GM20000 (cell line): ENCODE measurements at regions not wholly inside any gene's neighbourhood (a gene's known extent, or its start where the extent isn't known, plus 50 kb on each side); places are given as distances from the start of the nearest gene placed in this dataset.
"Not testable (repeated sequence)": the region's sequence is repeated elsewhere in the genome, so short reads cannot be mapped to it uniquely, and the experiment has no call there.

ENCODE experiments used
- DNase-seq: peaks from one replicate; pipeline ENCODE4 v3.0.0; 2012; ENCODE audit warnings: low spot score
- CTCF ChIP-seq: IDR thresholded peaks from 2 replicates; pipeline ENCODE4 v1.5.1; 2012; ENCODE audit warnings: mild to moderate bottlenecking, control low read depth; ENCODE audit errors: extremely low read depth, missing control alignments

DNA sequence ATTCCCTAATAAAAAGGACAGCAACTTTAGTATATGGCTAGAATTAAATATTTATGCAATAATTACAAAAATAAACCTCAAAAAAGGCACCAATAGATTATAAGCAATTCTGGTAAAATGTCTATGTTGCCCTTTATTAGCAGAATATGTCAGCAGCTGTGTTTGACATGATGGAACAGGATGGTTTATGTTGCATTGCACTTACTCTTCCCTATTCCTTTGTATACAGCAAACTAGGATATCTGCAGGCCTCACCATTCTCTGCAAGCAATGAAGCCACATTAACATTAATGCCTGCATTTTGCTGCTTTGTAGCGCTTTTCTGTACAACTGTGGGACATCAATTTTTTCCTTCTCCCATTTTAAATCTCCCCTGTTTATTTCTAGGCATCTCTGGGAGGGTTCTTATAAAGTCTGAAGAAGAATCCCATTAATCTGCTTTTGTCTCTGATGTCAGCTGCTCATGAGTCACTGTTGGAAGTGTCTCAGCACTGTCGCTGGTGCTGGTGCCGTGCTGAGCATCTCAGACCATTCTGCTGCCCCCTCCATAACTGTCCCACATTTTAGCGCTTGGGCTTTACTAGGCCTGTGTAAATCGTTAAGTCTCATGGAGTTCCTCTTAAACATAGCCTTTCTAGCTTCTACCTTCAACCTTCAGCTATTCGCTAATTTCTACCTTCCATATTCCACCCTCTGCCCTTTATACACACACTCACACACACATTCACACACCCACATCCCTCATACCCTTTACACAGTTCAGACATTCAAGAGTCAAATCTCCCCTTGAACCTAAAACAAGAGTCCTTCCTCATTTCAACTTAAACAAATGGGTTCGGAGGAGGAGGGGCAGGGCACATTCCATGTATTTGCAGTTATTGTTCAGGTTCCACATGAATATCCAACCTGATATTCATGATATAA, 64.4 kb upstream of the TRHDE start:
- TF ChIP-seq CTCF = no peak

DNA sequence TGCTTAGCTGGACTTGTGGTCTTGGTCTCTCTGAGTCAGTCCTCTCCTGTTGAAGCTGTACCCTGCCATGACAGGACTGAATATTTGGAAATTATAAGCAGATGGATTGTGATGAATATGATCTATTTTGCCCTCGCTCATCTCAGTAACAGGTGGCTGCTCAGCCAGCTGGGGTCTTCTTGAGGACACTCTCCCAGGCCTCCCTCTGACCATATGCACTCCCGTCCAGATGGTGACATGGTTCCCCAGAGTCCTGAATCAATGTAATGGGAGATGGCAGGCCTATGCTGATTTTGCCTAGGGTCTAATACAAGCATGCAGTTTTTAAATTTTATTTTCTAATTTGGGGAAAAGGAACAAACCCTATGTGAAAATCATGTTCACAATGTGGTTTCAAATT, 63.1 kb upstream of the TRHDE start:
- DNase-seq = no peak
- TF ChIP-seq CTCF = no peak

More for the DNA sequence above, 64.4 kb upstream of the TRHDE start:
- DNase-seq = no peak

DNA sequence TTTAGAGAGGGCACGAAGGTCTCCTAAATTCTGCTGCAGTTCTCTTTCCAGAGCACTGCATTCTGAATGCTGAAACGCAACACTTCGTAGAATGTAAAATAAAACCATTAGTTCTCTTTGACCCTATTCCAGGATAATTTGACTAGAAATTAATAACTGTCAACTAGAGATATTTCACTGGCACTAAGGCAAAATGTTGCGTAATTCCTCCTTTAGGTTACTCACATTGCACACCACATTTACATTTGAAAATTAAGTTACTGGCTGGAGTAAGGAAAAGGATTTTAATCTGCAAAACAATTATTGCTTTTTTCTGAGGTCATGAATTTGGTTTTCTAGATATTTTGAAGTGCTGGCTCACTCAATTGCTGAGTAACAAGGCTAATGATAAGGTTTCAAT, 58.0 kb upstream of the TRHDE start:
- DNase-seq = no peak
- no peak for TF ChIP-seq CTCF

DNA sequence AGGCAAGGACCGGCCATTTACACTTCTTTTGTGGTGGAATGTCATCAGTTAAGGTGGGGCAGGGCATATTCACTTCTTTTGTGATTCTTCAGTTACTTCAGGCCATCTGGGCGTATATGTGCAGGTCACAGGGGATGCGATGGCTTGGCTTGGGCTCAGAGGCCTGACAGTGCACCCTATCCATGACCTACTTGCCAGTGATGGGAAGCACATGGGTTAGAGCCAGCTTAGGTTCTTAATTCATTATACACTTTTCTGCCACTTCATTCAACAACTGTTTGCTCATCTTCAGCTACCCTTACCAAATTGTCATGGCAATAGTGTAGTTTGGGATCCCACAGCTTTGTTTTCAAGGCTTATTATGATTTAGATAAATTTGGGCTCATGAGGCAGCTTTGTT, 56.9 kb upstream of the TRHDE start:
- DNase-seq = not testable (repeated sequence)

GRCh38 chr12:72219937-72220336, 52.2 kb upstream of the TRHDE start:
- TF ChIP-seq CTCF = no peak
- no peak for DNase-seq
